Hematopoietic multipotent progenitor cell treated with erythropoietin and hydrocortisone succinate and interleukin-3 and kit ligand, for 15 days (in vitro differentiated cells): ENCODE measurements at regions not wholly inside any gene's neighbourhood (a gene's known extent, or its start where the extent isn't known, plus 50 kb on each side); places are given as distances from the start of the nearest gene placed in this dataset.

Experiments
- DNase-seq: peaks from one replicate; pipeline ENCODE4 v3.0.0-alpha.2; 2015; ENCODE audit warnings: low spot score

DNA sequence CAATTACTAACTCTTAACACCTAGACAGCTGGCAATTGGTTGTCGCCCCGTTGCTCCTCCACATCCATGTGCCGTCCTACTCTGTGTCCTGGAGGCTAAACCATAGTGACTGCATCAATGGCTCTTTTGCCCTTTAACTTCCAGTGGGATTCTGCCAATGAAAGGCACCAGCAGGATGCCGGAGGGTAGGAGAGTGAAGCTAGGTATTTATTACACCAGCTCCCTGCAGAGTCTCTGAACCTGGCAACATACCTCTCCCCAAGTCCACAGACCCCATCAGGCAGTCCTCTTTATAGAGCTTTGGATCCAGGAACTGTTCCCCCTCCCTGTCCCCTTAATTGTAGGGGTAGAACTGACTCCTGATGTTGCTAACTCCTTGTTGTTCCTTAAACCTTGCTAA is 426.8 kb downstream of the HNRNPD start:
- DNase-seq = no peak

DNA sequence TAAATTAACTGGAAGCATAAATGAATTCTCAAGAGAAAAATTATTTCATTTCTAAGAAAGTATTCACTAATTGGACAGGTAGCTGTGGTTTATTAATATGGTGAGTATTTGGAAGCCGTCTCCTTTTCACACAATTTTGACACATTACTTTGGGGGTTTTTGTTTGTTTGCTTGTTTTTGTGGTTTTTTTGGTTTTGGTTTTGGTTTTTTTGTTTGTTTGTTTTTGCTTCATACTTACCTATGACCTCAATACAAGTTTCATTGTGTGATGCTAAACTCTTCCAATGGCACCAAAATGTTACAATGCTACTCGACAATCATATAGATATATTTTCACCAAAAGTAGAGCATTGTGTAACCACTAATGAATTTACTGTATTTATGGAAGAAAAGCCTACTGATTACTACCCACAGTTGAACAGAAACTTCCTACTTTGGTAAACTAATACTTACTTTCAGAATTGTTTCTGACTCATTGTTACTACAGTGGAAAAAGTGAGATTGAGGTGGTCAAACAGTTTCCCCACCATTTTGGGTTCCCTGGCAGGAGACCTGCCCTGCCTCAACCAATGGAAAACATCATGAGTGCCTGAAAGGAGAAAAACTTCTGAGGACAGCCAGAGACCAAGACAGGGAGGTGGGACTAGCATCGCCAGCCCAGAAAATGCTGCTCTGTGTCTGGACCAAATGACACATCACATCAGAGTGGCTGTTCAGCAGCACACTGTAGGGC is 443.1 kb downstream of the HNRNPD start:
- DNase-seq = no peak

DNA sequence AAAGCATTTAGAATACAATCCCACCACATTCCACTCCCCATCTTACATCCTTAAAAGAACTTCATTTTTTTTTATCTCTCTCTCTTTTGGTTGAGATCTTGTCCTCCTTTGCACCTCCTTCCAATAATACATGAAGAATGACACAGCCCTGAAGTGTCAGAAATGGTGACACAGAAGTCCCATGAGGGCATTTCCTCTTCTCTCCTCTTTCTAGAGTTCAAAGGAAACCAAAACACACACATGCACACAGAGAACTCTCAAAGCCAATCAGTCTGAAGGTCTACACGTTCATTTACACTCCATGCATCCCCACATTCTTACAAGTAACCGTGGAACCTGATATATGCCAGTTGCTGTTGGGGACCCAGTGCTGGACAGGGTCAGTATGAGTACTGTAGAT is 450.7 kb downstream of the HNRNPD start:
- no peak for DNase-seq

DNA sequence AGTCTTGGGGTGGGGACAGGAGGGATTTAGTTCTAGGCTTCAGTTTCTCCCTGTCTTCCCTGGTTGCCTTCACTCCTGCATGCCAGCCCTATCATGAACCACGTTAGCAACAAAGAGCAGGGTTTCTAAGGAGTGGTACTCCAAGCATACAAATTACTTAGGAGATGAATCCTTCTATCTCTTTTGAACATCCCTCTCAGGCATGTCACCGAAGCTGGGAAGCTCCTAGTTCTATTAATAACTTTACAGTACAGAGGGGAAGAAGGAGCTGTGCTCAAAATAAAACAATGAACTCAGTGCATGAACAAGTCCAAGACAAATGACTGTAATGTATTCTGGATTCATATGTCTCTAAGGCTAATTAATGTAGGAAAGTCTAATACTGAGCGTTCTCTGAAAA is 450.6 kb upstream of the RASGEF1B start:
- DNase-seq = no peak

DNA sequence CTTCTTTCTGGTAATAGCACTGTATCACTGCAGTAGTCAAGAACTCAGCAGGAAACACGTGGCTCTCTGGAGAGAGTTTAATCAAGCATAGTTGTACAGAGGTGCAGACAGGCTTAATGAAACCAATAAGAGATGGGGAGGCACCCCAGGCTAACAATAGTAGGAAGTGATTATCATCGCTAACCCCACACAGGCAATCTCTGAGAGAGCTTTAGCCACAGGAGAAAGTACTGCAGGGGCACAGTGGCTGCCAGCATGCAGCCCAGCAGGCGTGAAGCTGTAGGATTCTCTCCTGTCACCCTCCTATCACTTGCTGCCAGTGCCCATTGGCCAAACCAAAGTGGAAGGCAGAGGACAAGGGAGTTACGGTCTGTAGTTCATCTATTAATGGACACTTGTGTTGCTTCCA is 450.0 kb upstream of the RASGEF1B start:
- DNase-seq = no peak

DNA sequence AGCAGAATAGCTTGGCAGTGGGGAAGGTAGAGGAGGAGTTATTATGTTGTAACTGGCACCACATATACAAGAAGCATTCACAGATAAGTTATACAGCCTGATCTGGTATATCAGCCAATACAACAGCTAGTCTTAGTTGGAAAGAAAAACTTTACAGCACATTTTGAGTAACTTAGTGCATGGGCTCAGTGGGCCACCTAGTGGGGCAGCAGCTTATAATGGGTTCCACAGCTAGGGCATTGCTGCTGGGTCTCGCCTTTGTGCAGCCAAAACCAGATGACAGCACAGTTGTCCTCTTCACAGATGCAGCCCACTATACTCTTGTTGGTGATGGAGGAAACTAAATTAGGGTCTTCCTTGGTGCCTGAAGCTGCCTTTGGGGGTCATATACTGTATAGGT is 448.1 kb upstream of the RASGEF1B start:
- no peak for DNase-seq

DNA sequence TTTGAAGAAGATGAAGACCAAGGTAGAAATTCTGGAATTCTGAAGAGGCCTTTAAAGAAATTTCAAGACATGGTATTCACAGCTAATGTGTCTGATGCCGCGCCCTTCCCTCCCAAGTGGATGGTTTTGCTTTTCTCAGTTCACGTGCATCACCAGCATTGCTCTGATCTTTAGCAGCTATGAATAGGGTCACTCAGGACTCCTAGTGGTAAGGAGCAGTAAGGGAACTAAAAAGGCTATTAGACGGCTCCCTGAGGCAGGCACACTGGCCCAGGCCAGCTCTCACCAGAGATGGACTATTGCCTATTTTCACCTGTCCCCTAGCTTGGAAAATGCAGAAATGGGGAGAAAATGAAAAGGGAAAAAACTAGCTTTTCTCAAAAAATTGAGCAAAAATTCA is 447.5 kb upstream of the RASGEF1B start:
- DNase-seq = peak; percentile 4

DNA sequence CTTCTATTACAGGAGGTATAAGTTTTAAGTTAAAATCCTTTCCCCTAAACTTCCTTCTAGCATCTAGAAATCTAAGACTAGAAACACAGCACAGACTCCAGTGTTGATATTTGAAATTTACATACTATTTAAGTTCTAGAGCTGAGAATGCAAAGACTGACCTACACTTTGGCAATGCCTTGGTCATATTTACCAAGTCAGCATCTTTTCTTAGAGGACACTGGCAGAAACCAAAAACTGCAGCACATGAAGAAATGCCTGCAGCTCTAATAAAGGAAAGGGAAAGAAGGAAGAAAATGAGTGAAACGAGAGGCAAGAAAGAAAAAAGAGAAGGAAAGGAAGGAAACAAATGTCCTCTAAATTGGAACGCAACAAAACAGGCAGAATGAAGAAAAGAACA is 443.7 kb upstream of the RASGEF1B start:
- DNase-seq = no peak

DNA sequence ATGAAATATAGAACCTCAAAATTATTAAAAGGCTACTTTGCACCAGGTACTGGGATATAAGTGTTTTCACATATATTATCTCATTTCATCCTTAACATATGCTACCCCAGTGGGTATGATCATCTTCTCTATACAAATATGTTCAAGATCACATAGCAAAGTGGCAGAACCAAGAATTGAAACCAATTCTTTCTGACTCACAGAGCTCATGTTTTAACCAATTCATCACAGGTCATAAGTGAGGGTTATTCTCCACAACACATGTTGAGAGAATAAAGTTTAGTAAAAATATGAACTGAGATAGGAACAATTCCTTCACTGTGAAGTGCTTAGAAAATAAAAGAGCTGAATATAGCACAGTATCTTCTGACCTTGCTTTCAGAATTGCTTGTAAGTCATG is 442.9 kb upstream of the RASGEF1B start:
- DNase-seq = no peak

DNA sequence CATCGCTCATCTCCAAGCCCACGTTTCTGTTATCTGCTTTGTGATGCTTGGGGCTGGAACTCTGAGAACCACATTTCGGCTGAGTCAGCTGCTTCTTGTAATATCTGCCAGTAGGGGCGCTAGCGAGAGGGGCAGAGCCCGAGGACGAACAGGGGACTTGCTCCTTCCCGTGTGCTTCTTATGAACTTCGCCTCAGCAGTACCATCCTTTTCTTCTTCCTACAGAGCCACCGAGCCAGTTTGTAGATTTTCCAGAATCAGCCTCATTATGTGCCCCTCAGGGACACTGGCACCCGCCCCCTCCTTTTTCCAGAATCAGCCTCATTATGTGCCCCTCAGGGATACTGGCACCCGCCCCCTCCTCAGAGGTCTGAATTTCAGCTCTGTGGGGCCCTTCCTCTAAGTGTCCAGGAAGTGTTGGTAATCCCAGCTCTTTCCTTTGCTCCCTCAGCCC is 441.7 kb upstream of the RASGEF1B start:
- DNase-seq = peak; percentile 66

DNA sequence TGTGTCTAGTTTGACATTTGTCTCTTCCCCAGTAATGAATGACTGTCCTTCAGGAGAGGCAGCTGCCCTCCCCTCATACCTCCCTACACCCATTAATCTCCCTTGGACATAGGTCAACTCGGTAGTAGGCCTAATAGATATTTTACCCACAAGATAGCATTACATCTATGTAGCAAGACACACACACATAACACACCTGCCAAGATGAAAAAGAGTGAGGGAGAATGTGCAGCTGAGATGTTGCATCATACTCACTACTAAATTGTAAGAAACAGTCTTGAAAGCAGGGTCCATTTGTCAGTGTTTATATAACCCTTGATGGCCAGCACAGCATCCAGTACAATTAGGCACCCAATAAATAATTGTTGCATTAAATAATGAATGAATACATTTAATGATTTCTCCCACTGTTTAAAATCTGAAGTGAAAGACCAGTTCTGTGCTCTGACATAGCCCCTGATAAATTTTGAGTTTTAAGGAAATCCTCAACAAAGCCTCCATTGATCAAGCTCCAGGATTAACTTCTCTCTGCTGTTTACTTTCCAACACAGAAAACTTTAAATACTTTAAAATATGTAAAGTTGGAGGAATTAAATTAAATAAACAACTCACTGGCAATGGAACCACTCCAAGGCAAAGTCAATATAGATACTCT is 440.8 kb upstream of the RASGEF1B start:
- no peak for DNase-seq

DNA sequence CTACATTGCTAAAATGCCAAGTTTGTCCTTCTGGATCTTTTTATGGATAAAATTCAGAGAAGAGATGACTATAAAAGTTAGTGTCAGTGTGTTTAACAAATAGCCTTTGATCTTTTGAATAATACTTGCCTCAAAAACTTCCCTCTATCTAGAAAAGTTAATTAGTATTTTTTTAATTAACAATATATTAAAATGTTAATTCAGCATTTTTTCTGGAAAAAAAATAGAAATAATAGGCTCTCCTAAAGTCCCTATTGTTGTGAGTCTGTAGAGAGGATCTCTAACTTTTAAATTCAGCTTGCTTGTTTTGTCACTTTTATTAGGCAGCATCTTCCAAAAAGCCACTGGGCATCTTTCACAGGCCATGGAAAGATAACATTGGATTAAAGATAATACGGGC is 435.2 kb upstream of the RASGEF1B start:
- no peak for DNase-seq

DNA sequence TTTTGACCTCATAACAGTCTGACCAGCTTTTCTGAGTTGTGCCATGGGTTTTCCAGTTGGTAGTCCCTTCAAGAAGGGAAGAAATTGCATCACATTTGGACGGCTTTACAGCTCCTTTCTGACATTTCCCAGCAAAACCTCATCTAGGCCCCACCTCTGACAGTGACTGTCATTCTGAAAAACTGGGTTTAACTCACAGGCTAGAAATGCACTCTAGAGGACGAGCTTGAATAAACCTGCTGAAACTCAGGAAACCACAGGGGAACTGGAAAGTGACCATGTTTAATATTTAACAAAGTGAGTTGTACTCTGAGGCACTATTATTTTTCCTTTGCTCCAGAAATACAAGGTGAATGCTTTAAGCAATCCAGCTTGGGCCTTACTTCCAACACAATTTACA is 434.3 kb upstream of the RASGEF1B start:
- DNase-seq = no peak

DNA sequence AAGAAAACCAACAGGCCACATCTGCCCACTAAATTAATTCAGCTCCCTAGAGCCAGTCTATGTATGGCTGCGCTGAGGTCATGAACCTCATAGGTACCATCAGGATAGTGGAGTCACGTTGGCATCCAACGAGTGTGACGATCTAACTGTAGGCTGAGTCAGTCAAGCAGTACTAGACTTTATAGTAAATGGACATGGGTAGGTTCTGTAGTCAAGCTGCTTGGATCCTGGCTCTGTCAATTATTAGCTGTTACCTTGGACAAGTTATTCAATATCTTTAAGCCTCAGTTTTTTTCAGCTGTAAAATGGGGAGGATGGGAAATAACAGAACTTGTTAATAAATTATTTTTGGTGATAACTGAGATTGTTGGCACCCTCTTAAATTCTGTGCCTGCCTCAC is 432.4 kb upstream of the RASGEF1B start:
- DNase-seq = no peak

DNA sequence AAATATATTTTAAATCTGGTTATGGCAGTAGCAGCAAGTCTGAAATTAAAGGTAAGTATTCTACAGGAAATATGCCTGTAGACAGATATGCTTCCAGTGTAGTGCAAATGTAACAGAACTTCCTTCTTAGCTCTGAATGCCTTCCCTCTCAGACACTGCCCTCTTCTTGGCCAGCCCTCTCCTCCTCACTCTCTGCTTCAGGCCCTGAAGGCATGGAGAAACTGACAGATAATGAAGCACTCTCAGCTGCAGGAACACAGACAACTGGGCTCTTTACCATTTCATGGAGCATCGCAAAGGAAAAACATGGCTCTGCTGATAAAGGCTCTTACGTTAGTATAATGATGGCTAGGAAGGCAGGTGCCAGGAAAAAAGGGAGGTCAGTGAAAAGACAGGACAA is 431.5 kb upstream of the RASGEF1B start:
- no peak for DNase-seq

DNA sequence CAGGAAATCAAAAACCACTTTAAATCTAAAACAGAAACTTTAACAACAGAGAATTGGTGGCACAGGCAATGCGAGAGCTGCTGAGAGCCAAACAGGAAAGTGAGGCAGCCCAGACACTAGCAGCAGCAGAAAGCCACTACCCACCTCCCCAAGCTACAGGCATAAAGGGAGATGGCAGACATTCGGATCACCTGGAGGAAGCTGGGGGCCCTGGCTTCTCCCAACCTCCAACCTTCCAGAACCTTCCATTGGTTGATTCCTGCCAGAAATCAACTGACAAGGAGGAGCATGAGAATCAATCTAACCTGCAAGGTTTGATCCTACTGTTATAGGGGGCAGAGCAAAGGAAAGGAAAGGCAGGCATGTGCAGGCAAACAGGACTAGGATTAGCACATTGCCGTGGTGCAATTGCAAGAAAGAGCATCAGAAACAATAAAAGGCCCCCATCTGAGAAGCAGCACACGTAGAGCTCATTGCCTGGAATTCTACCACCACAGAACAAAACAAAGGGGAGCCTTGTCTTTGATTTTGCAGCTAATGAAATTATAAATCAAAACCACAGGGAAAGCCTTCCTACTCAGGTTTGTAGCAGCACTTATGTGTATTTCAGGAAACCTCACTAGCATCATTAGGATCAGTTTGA is 427.3 kb upstream of the RASGEF1B start:
- no peak for DNase-seq

DNA sequence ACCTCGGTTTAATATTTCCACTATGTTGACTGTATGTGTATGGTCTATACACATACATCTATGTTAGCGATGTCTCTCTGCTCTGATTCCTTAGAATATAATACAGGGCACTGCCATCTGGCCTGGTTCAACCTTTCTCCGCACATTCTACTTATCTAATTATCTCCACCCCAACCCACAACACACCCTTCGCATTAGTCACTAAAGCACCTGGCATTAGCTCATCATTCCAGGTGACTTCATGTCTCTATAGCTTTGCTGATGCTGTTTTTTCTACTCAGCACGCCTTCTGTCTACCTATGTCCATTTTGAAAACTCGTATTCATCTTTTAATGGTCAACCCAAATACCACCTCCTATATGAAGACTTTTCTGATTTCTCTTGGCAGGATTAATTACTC is 425.2 kb upstream of the RASGEF1B start:
- no peak for DNase-seq

DNA sequence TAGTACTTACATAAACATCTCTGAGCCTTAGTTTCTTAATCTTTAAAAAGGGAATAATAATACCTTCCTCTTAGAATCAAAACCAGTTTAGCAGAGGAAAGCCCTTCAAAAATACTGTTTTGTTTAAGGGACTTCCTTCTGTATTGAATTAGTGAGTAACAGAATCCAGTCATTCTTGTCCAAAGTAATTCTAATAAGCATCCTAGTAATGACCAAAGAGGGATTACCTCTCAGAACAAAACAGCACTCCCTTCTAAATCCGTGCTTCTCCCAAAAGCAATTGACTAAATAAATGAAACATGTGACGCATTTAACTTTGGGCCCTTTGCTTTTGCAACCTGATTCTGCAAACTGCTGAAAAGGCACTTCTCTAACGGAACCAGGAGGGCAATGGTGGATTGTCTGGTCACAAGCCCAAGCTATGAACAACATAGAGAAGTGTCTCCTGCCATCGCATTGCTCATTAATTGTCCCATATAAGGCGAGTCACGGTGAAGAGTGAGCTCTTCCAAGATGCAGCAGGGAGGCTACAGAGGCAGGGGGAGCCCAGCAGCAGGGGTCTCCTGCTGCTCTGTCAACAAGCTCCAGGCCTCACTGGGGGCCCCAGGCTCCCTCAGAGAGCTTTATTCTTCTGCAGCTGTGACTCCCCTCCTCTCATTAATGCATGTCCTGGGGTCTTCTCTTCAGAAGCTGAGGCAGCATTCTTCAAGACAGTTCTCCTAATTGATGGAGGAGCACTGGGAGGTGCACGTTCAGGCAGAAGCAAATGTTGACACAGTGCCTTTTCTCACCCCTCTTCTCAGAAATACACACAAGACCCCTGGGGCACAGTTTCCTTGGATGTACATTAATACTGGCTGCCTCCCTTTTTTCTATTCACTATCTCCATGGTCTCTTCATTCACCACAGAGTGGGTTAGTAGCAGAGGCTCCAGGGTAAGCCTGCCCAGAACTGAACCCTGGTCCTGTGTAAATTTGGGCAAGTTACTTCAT is 419.6 kb upstream of the RASGEF1B start:
- DNase-seq = no peak

DNA sequence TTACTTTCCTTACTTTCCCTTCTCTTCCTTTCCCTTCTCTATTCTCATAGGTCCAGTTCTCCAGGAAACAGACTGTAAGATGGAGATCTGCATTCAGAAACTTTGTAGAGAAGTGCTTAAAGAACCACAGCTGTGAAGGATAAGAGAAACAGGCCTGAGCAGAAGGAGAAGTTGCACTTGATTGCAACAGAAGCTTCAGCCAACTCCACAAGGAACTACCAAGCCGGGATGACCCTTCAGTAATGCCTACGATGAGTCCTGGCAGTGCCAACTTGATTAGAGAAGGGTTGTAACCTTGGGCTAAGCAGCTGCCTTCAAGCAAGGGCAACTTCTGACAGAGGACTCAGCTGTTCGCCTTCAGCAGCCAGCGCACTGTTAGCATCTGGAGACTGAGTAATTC is 413.3 kb upstream of the RASGEF1B start:
- no peak for DNase-seq

DNA sequence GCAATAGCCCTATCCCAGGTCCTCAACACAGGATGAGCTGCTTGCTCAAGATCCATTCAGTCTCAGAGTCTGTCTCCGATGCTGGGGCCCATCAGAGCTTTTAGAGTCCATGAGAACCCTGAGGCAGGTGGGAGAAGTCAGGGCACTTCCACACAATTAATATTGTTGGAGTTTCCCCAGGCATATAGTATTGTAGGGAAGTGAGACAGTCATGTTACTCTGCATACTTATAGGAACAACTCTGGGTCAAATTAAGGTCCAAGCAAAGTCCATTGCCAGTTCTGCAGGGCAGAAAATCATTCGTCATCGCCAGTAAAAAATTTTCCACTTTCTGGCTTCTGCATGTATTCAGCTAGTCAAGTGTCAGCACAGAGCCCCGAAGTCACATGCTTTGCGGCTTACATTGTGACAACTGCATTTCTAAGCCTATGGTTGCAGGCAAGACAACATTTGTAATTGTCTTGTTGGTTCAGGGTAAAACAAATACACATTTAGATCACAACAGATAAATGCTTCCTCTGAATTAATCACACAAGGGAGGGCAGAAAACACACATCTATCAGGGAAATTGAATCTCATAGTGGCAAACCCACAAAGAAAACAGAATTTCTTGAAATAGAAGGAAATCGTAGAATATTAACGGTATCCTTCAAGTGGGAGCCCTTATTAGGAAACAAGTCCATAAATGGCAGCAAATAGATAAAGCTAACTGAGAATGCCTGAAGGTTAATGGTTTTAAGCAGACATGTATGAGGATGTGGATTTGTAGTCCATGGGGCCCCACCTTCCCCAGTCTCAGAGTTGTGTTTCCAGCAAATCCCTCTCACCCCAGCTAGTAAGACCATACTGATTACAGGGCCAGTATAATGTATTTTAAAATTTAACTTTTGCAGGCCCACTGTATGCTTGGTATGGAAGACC is 412.1 kb upstream of the RASGEF1B start:
- no peak for DNase-seq

DNA sequence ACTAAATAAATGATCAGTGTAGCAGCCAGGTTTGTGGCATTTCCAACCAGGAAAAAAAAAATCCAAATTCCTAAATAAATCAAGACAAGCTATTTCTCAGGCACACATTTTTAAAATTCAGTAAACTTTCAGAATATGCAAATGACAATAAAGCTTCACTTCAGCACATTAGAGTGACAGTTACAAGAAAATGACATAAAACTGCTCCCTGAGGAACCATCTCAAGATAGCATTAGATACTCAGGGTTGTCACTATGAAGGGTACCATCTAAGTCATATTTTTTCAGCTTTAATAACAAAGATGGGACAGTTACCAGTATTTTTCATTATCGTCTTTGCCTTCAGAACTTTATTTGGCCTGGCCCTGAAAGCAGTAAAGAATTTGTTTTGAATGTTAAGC is 411.3 kb upstream of the RASGEF1B start:
- DNase-seq = no peak
